HG03354 (cell line): ENCODE measurements at regions not wholly inside any gene's neighbourhood (a gene's known extent, or its start where the extent isn't known, plus 50 kb on each side); places are given as distances from the start of the nearest gene placed in this dataset.

ENCODE experiments used
- ATAC-seq: cut with Tn5 transposase; IDR thresholded peaks from one replicate; pipeline ENCODE4 v1.9.1; 2021; ENCODE audit warnings: mild to moderate bottlenecking; ENCODE audit not compliant: unreplicated experiment, poor library complexity, severe bottlenecking

- ATAC-seq, result no peak
Observed at GRCh38 chr2:67462738-67463496, 65.8 kb downstream of the ETAA1 start.

GRCh38 chr2:67463810-67464209 lies 66.7 kb downstream of the ETAA1 start:
- no peak for ATAC-seq

- no peak for ATAC-seq
Observed at GRCh38 chr2:67465623-67466022, 68.5 kb downstream of the ETAA1 start.

GRCh38 chr2:67466734-67467133 lies 69.6 kb downstream of the ETAA1 start:
- no peak for ATAC-seq

GRCh38 chr2:67471681-67472080 lies 74.5 kb downstream of the ETAA1 start:
- ATAC-seq, result no peak

- no peak for ATAC-seq
Observed at GRCh38 chr2:67476809-67477790, 80.0 kb downstream of the ETAA1 start.

GRCh38 chr2:67479261-67479660 lies 82.1 kb downstream of the ETAA1 start:
- ATAC-seq, result no peak

- no peak for ATAC-seq
Observed at GRCh38 chr2:67485431-67485830, 88.3 kb downstream of the ETAA1 start.

- ATAC-seq, result no peak
Observed at GRCh38 chr2:67486041-67486796, 89.1 kb downstream of the ETAA1 start.

- no peak for ATAC-seq
Observed at GRCh38 chr2:67487993-67488392, 90.9 kb downstream of the ETAA1 start.

- no peak for ATAC-seq
Observed at GRCh38 chr2:67489396-67489795, 92.3 kb downstream of the ETAA1 start.

GRCh38 chr2:67498931-67499330 lies 101.8 kb downstream of the ETAA1 start:
- ATAC-seq, result no peak

- ATAC-seq, result no peak
Observed at GRCh38 chr2:67499989-67500388, 102.9 kb downstream of the ETAA1 start.

- no peak for ATAC-seq
Observed at GRCh38 chr2:67500541-67500940, 103.4 kb downstream of the ETAA1 start.

GRCh38 chr2:67502346-67503065 lies 105.4 kb downstream of the ETAA1 start:
- ATAC-seq, result no peak

GRCh38 chr2:67503066-67503795 lies 106.1 kb downstream of the ETAA1 start:
- ATAC-seq, result no peak

GRCh38 chr2:67510745-67511144 lies 113.6 kb downstream of the ETAA1 start:
- no peak for ATAC-seq

GRCh38 chr2:67514515-67514914 lies 117.4 kb downstream of the ETAA1 start:
- ATAC-seq, result no peak

GRCh38 chr2:67515056-67515455 lies 117.9 kb downstream of the ETAA1 start:
- ATAC-seq, result no peak
